ENCODE measurements at regions not wholly inside any gene's neighbourhood (a gene's known extent, or its start where the extent isn't known, plus 50 kb on each side); places are given as distances from the start of the nearest gene placed in this dataset.

DNA sequence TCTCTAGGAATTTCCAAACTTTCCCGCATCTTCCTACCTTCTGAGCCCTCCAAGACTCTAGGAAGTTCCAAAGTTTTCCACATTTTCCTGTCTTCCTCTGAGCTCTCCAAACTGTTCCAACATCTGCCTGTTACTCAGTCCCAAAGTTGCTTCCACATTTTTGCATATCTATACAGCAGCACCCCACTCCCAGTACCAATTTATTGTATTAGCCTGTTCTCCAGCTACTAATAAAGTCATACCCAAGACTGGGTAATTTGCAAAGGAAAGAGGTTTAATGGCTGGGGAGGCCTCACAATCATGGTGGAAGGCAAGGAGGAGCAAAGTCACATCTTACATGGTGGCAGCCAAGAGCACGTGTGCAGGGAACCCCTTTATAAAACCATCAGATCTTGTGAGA is 82.9 kb upstream of the DSCAM start:
- TF ChIP-seq, protein P1, sequence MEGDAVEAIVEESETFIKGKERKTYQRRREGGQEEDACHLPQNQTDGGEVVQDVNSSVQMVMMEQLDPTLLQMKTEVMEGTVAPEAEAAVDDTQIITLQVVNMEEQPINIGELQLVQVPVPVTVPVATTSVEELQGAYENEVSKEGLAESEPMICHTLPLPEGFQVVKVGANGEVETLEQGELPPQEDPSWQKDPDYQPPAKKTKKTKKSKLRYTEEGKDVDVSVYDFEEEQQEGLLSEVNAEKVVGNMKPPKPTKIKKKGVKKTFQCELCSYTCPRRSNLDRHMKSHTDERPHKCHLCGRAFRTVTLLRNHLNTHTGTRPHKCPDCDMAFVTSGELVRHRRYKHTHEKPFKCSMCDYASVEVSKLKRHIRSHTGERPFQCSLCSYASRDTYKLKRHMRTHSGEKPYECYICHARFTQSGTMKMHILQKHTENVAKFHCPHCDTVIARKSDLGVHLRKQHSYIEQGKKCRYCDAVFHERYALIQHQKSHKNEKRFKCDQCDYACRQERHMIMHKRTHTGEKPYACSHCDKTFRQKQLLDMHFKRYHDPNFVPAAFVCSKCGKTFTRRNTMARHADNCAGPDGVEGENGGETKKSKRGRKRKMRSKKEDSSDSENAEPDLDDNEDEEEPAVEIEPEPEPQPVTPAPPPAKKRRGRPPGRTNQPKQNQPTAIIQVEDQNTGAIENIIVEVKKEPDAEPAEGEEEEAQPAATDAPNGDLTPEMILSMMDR (IDR thresholded peaks at IDR 0.05): no peak
- TF ChIP-seq POLR2A (IDR thresholded peaks at IDR 0.05): no peak

GRCh38 chr21:40931197-40931596 is 84.2 kb upstream of the DSCAM start:
- no peaks in the 10 kb centered on the region for H3K36me3 ChIP-seq
- H3K27me3 ChIP-seq: no peaks in the 10 kb centered on the region
- no peak overlapping the region for H3K4me3 ChIP-seq
- no peak for TF ChIP-seq POLR2A (IDR thresholded peaks at IDR 0.05)
- TF ChIP-seq, protein P1 (IDR thresholded peaks at IDR 0.05): no peak
- H3K27ac ChIP-seq: no peak overlapping the region
- no peaks in the 10 kb centered on the region for H3K9me3 ChIP-seq
- no peak for DNase-seq
- H3K4me1 ChIP-seq: no peaks in the 10 kb centered on the region

More for the DNA sequence above, 82.9 kb upstream of the DSCAM start:
- Histone ChIP-seq H3K27ac (no peak overlapping the region), H3K27me3 (no peaks in the 10 kb centered on the region), H3K4me1 (no peaks in the 10 kb centered on the region), H3K9me3 (no peaks in the 10 kb centered on the region), H3K36me3 (no peaks in the 10 kb centered on the region), H3K4me3 (no peak overlapping the region)
- no peak for DNase-seq

DNA sequence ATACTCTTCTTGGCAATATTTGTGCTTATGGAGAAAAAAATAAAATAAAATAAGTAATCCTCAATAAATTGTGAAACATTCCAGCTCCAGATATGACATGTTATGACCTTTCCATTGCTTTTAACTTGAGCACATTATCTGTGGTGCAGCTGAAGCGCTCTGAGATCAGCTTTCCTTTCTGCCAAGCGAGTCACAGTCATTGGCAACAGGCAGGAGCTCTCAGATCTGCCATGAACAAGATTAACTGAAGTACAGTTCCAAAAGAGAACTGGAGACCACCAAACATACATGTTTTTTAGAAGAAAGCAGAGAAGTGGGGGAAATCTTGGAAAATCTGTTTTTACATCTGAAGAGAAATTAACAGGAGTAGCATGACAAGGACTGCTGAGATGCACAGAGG is 89.2 kb upstream of the DSCAM start:
- Histone ChIP-seq H3K27ac (no peak overlapping the region), H3K9me3 (no peaks in the 10 kb centered on the region)
- DNase-seq: no peak

DNA sequence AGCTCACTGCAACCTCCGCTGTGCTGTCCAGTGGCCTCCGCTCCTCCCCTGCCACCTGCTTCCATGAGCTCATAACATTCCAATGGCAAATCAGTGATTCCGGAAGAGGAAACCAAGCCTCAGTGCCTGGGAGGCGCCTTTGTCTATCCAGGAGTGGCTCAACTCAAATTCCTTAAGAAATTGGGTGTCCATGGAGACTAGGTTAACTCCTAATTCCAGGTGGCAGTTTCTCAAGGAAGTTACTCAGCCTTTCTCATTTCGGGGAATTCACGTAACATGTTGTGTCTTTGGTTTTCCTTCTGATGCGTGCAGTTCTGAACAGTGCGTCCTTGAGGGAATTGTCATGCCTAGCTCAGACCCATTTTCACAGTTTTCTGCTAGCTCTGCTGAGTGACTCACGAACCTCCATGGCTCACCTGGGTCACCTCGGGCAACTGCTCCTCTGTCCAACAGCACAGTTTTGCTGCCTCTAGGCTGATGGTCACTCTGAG is 89.9 kb upstream of the DSCAM start:
- Histone ChIP-seq H3K4me1 (no peaks in the 10 kb centered on the region), H3K36me3 (no peaks in the 10 kb centered on the region), H3K27me3 (no peaks in the 10 kb centered on the region), H3K27ac (no peak overlapping the region), H3K9me3 (no peaks in the 10 kb centered on the region), H3K4me3 (no peak overlapping the region)
- TF ChIP-seq, protein P1 (IDR thresholded peaks at IDR 0.05): no peak
- TF ChIP-seq POLR2A (IDR thresholded peaks at IDR 0.05): no peak
- DNase-seq: no peak

More for the DNA sequence above, 89.2 kb upstream of the DSCAM start:
- TF ChIP-seq POLR2A (IDR thresholded peaks at IDR 0.05): no peak
- TF ChIP-seq, protein P1 (IDR thresholded peaks at IDR 0.05): no peak
- H3K27me3 ChIP-seq: no peaks in the 10 kb centered on the region
- no peak overlapping the region for H3K4me3 ChIP-seq
- no peaks in the 10 kb centered on the region for H3K36me3 ChIP-seq
- no peaks in the 10 kb centered on the region for H3K4me1 ChIP-seq

DNA sequence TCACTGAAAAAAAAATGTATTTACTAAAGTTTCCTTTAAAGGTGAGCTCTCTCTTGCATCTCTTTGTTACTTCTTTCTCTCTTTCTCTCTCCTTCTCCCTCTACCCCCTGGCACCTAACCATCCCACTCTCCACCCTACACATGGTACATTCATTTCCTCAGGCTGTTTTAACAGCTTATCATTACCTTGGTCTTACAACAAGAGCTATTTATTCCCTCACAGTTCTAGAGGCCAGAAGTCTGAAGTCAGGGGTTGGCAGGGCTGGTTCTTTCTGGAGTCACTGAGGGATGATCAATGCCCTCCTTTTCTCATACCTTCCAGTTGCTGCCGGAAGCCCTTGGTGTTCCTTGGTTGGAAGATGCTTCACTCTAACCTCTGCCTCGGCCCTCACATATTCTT is 91.1 kb upstream of the DSCAM start:
- no peak for DNase-seq
- Histone ChIP-seq H3K36me3 (no peaks in the 10 kb centered on the region), H3K27me3 (no peaks in the 10 kb centered on the region), H3K4me1 (no peaks in the 10 kb centered on the region), H3K27ac (no peak overlapping the region), H3K9me3 (no peaks in the 10 kb centered on the region), H3K4me3 (no peak overlapping the region)
- no peak for TF ChIP-seq POLR2A (IDR thresholded peaks at IDR 0.05)
- TF ChIP-seq, protein P1 (IDR thresholded peaks at IDR 0.05): no peak

DNA sequence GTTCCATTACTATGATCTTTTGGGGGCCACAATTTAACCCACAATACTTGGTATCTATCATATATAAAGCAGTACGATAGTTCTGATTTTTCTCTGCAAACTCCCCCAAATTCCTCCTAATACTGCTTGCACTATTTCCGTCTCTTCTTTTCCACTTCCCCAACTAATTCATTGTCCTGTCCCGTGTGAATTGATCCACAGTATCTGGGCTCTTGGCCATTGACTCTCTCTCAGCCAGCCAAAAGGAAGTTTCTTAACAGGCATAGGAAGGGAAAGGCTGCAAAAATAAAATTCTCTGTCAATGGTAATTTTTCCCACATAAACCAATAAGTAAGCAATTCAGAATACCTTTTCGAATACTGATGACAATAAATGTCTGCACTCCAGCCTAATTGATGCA is 91.7 kb upstream of the DSCAM start:
- Histone ChIP-seq H3K9me3 (no peaks in the 10 kb centered on the region), H3K4me3 (no peak overlapping the region), H3K27ac (no peak overlapping the region), H3K36me3 (no peaks in the 10 kb centered on the region), H3K27me3 (no peaks in the 10 kb centered on the region), H3K4me1 (no peaks in the 10 kb centered on the region)
- TF ChIP-seq POLR2A (IDR thresholded peaks at IDR 0.05): no peak
- TF ChIP-seq, protein P1 (IDR thresholded peaks at IDR 0.05): no peak
- DNase-seq: no peak

Data from Peyer's patch (tissue), 4 donors.